ENCODE measurements at regions not wholly inside any gene's neighbourhood (a gene's known extent, or its start where the extent isn't known, plus 50 kb on each side); places are given as distances from the start of the nearest gene placed in this dataset.

- TF ChIP-seq ZNF362 (tag by site-specific recombination; IDR thresholded peaks at IDR 0.05) (no peak), SETDB1 (IDR thresholded peaks at IDR 0.05; ENCODE audit: insufficient read length, low read length) (no peak), ZNF76 (tag by site-specific recombination; IDR thresholded peaks at IDR 0.05; ENCODE audit: borderline replicate concordance, low read depth) (no peak), FEZF1 (tag by site-specific recombination; IDR thresholded peaks at IDR 0.05) (no peak), KLF8 (tag by site-specific recombination; IDR thresholded peaks at IDR 0.05) (no peak), ZNF223 (tag by site-specific recombination; IDR thresholded peaks at IDR 0.05) (no peak)
Measured at GRCh38 chr14:36430169-36430568, 89.9 kb downstream of the NKX2-1 start (continued).

GRCh38 chr14:36429692-36430091, 90.3 kb downstream of the NKX2-1 start:
- POLR2A ChIA-PET = no interaction called here
- no peak for TF ChIP-seq ZNF350 (tag by site-specific recombination; IDR thresholded peaks at IDR 0.05)
- TF ChIP-seq HOXD13 (CRISPR knock-in tag; IDR thresholded peaks at IDR 0.05; ENCODE audit: borderline replicate concordance) = no peak
- TF ChIP-seq ZBTB48 (tag by site-specific recombination; IDR thresholded peaks at IDR 0.05) = no peak
- TF ChIP-seq SETDB1 (IDR thresholded peaks at IDR 0.05; ENCODE audit: insufficient read length, low read length) = no peak
- TF ChIP-seq ZNF473 (tag by site-specific recombination; IDR thresholded peaks at IDR 0.05) = no peak
- TF ChIP-seq ZNF48 (tag by site-specific recombination; IDR thresholded peaks at IDR 0.05) = no peak
- no peak for TF ChIP-seq ZBTB8A (tag by site-specific recombination; IDR thresholded peaks at IDR 0.05)
- TF ChIP-seq ZNF658 (tag by site-specific recombination; IDR thresholded peaks at IDR 0.05) = no peak
- no peak for TF ChIP-seq KLF17 (tag by site-specific recombination; IDR thresholded peaks at IDR 0.05)
- no peak for TF ChIP-seq ZNF266 (tag by site-specific recombination; IDR thresholded peaks at IDR 0.05; ENCODE audit: low read depth)
- TF ChIP-seq ZNF670 (tag by site-specific recombination; IDR thresholded peaks at IDR 0.05; ENCODE audit: low read depth) = no peak
- no peak for TF ChIP-seq ZNF24 (tag by site-specific recombination; IDR thresholded peaks at IDR 0.05)
- no peaks in the 10 kb centered on the region for H3K4me1 ChIP-seq (ENCODE audit: control insufficient read depth, insufficient read depth, low read length)
- no peaks in the 10 kb centered on the region for H3K36me3 ChIP-seq (ENCODE audit: control insufficient read depth in 2 of 2, insufficient read depth in 1 of 2, low read length in 2 of 2)
- no peak overlapping the region for H3K4me3 ChIP-seq (ENCODE audit: low read depth, low read length)
- H3K27ac ChIP-seq (ENCODE audit: extremely low read depth, low read depth, low read length) = no peak overlapping the region
- CTCF ChIA-PET = no interaction called here
- no peaks in the 10 kb centered on the region for H3K9me3 ChIP-seq (ENCODE audit: control insufficient read depth, insufficient read depth, low read depth, low read length)

- Histone ChIP-seq H3K9me3 (ENCODE audit: control insufficient read depth, insufficient read depth, low read depth, low read length) (no peaks in the 10 kb centered on the region), H3K36me3 (ENCODE audit: control insufficient read depth in 2 of 2, insufficient read depth in 1 of 2, low read length in 2 of 2) (no peaks in the 10 kb centered on the region), H3K27ac (ENCODE audit: extremely low read depth, low read depth, low read length) (no peak overlapping the region), H3K4me3 (ENCODE audit: low read depth, low read length) (no peak overlapping the region), H3K4me1 (ENCODE audit: control insufficient read depth, insufficient read depth, low read length) (peaks cover 8% of the 10 kb centered on the region; the same call in 1 of the 2 replicates)
- no peak for TF ChIP-seq ZNF266 (tag by site-specific recombination; IDR thresholded peaks at IDR 0.05; ENCODE audit: low read depth)
- no peak for TF ChIP-seq SP3 (tag by site-specific recombination; IDR thresholded peaks at IDR 0.05)
- TF ChIP-seq TRIM28 (IDR thresholded peaks at IDR 0.05; ENCODE audit: borderline replicate concordance, low read length) = no peak
- no peak for TF ChIP-seq KLF16 (tag by site-specific recombination; IDR thresholded peaks at IDR 0.05)
- no peak for TF ChIP-seq ZNF513 (tag by site-specific recombination; IDR thresholded peaks at IDR 0.05)
- TF ChIP-seq FEZF1 (tag by site-specific recombination; IDR thresholded peaks at IDR 0.05) = no peak
- TF ChIP-seq ZNF624 (tag by site-specific recombination; IDR thresholded peaks at IDR 0.05) = no peak
- TF ChIP-seq ZNF121 (tag by site-specific recombination; IDR thresholded peaks at IDR 0.05) = no peak
- TF ChIP-seq ZBTB48 (tag by site-specific recombination; IDR thresholded peaks at IDR 0.05) = no peak
- TF ChIP-seq OSR2 (tag by site-specific recombination; IDR thresholded peaks at IDR 0.05) = no peak
- POLR2A ChIA-PET = no interaction called here
- CTCF ChIA-PET = no interaction called here
Measured at GRCh38 chr14:36428350-36428749, 91.7 kb downstream of the NKX2-1 start.

Measured in HEK293 (cell line).